Neuron (in vitro differentiated cells): ENCODE measurements at regions not wholly inside any gene's neighbourhood (a gene's known extent, or its start where the extent isn't known, plus 50 kb on each side); places are given as distances from the start of the nearest gene placed in this dataset.

ENCODE experiments used
- H2AFZ ChIP-seq: one replicate; pipeline ENCODE4 v1.6.1; 2013; ENCODE audit warnings: low read depth, mild to moderate bottlenecking, inconsistent platforms, low read length, moderate library complexity
- H3K27me3 ChIP-seq: one replicate; pipeline ENCODE4 v1.6.1; 2013; ENCODE audit warnings: low read length; ENCODE audit not compliant: insufficient read depth
- H3K36me3 ChIP-seq: one replicate; pipeline ENCODE4 v1.6.1; 2013; ENCODE audit warnings: low read length; ENCODE audit not compliant: insufficient read depth
- H3K4me1 ChIP-seq: one replicate; pipeline ENCODE4 v1.6.1; 2013; ENCODE audit warnings: low read length; ENCODE audit not compliant: insufficient read depth
- H3K4me3 ChIP-seq: 2 replicates; pipeline ENCODE4 v1.5.1; 2013; ENCODE audit warnings: mild to moderate bottlenecking, low read length, moderate library complexity
- H3K9me3 ChIP-seq: one replicate; pipeline ENCODE4 v1.6.1; 2013; ENCODE audit warnings: low read length

- Histone ChIP-seq H3K4me3 (no peak overlapping the region), H3K27me3 (no peaks in the 10 kb centered on the region), H3K9me3 (no peaks in the 10 kb centered on the region), H3K4me1 (no peaks in the 10 kb centered on the region), H3K36me3 (no peaks in the 10 kb centered on the region), H2AFZ (no peak overlapping the region)
Measured at GRCh38 chr1:58108783-58109182, 437.7 kb downstream of the OMA1 start.

GRCh38 chr1:58107943-58108342 lies 438.6 kb downstream of the OMA1 start:
- H3K36me3 ChIP-seq, result no peaks in the 10 kb centered on the region
- no peak overlapping the region for H2AFZ ChIP-seq
- H3K4me1 ChIP-seq, result no peaks in the 10 kb centered on the region
- H3K27me3 ChIP-seq, result no peaks in the 10 kb centered on the region
- no peak overlapping the region for H3K4me3 ChIP-seq
- H3K9me3 ChIP-seq, result no peaks in the 10 kb centered on the region

- Histone ChIP-seq H2AFZ (no peak overlapping the region), H3K9me3 (no peaks in the 10 kb centered on the region), H3K36me3 (no peaks in the 10 kb centered on the region), H3K4me1 (no peaks in the 10 kb centered on the region), H3K27me3 (no peaks in the 10 kb centered on the region), H3K4me3 (no peak overlapping the region)
Measured at GRCh38 chr1:58104960-58105359, 441.6 kb downstream of the OMA1 start.

GRCh38 chr1:58096714-58097113 lies 449.8 kb downstream of the OMA1 start:
- Histone ChIP-seq H3K9me3 (no peaks in the 10 kb centered on the region), H2AFZ (no peak overlapping the region), H3K4me1 (no peaks in the 10 kb centered on the region), H3K4me3 (no peak overlapping the region), H3K36me3 (no peaks in the 10 kb centered on the region), H3K27me3 (no peaks in the 10 kb centered on the region)

- Histone ChIP-seq H3K9me3 (no peaks in the 10 kb centered on the region), H2AFZ (no peak overlapping the region), H3K4me3 (no peak overlapping the region), H3K36me3 (no peaks in the 10 kb centered on the region), H3K4me1 (peaks cover under 1% of the 10 kb centered on the region), H3K27me3 (no peaks in the 10 kb centered on the region)
Measured at GRCh38 chr1:58095183-58095582, 451.3 kb downstream of the OMA1 start.

- Histone ChIP-seq H3K36me3 (no peaks in the 10 kb centered on the region), H3K27me3 (no peaks in the 10 kb centered on the region), H3K4me1 (peaks cover 3% of the 10 kb centered on the region), H3K9me3 (no peaks in the 10 kb centered on the region), H2AFZ (no peak overlapping the region), H3K4me3 (no peak overlapping the region)
Measured at GRCh38 chr1:58094221-58094620, 452.3 kb downstream of the OMA1 start.

GRCh38 chr1:58090640-58091039 lies 455.9 kb downstream of the OMA1 start:
- Histone ChIP-seq H3K4me1 (peaks cover 7% of the 10 kb centered on the region), H3K27me3 (no peaks in the 10 kb centered on the region), H3K9me3 (no peaks in the 10 kb centered on the region), H2AFZ (no peak overlapping the region), H3K36me3 (no peaks in the 10 kb centered on the region), H3K4me3 (no peak overlapping the region)

- Histone ChIP-seq H3K4me3 (no peak overlapping the region), H3K4me1 (peaks cover 7% of the 10 kb centered on the region), H3K9me3 (no peaks in the 10 kb centered on the region), H3K36me3 (no peaks in the 10 kb centered on the region), H3K27me3 (no peaks in the 10 kb centered on the region), H2AFZ (no peak overlapping the region)
Measured at GRCh38 chr1:58089898-58090534, 456.5 kb downstream of the OMA1 start.

GRCh38 chr1:58084266-58084665 lies 462.3 kb downstream of the OMA1 start:
- no peaks in the 10 kb centered on the region for H3K9me3 ChIP-seq
- H3K4me3 ChIP-seq, result no peak overlapping the region
- no peaks in the 10 kb centered on the region for H3K36me3 ChIP-seq
- H3K4me1 ChIP-seq, result peaks cover 4% of the 10 kb centered on the region
- no peaks in the 10 kb centered on the region for H3K27me3 ChIP-seq
- H2AFZ ChIP-seq, result no peak overlapping the region

- H3K27me3 ChIP-seq, result no peaks in the 10 kb centered on the region
- no peaks in the 10 kb centered on the region for H3K9me3 ChIP-seq
- peaks cover 4% of the 10 kb centered on the region for H3K4me1 ChIP-seq
- H3K4me3 ChIP-seq, result no peak overlapping the region
- H2AFZ ChIP-seq, result no peak overlapping the region
- H3K36me3 ChIP-seq, result no peaks in the 10 kb centered on the region
Measured at GRCh38 chr1:58082596-58082995, 463.9 kb downstream of the OMA1 start.

GRCh38 chr1:58076258-58076657 lies 470.3 kb downstream of the OMA1 start:
- Histone ChIP-seq H3K36me3 (no peaks in the 10 kb centered on the region), H3K4me3 (no peak overlapping the region), H3K9me3 (no peaks in the 10 kb centered on the region), H3K27me3 (no peaks in the 10 kb centered on the region), H3K4me1 (no peaks in the 10 kb centered on the region), H2AFZ (no peak overlapping the region)

GRCh38 chr1:58075188-58075578 lies 471.3 kb downstream of the OMA1 start:
- Histone ChIP-seq H3K9me3 (no peaks in the 10 kb centered on the region), H2AFZ (no peak overlapping the region), H3K4me1 (no peaks in the 10 kb centered on the region), H3K36me3 (no peaks in the 10 kb centered on the region), H3K27me3 (no peaks in the 10 kb centered on the region), H3K4me3 (no peak overlapping the region)

- no peaks in the 10 kb centered on the region for H3K36me3 ChIP-seq
- H3K9me3 ChIP-seq, result no peaks in the 10 kb centered on the region
- H3K27me3 ChIP-seq, result no peaks in the 10 kb centered on the region
- no peaks in the 10 kb centered on the region for H3K4me1 ChIP-seq
- no peak overlapping the region for H2AFZ ChIP-seq
- no peak overlapping the region for H3K4me3 ChIP-seq
Measured at GRCh38 chr1:58072450-58072849, 474.1 kb downstream of the OMA1 start.

- no peaks in the 10 kb centered on the region for H3K27me3 ChIP-seq
Measured at GRCh38 chr1:58067082-58067481, 479.4 kb downstream of the OMA1 start.

More at GRCh38 chr1:58067082-58067481, 479.4 kb downstream of the OMA1 start:
- Histone ChIP-seq H2AFZ (no peak overlapping the region), H3K4me3 (no peak overlapping the region), H3K36me3 (no peaks in the 10 kb centered on the region), H3K4me1 (no peaks in the 10 kb centered on the region), H3K9me3 (no peaks in the 10 kb centered on the region)
